Neural crest cell (in vitro differentiated cells): ENCODE measurements at regions not wholly inside any gene's neighbourhood (a gene's known extent, or its start where the extent isn't known, plus 50 kb on each side); places are given as distances from the start of the nearest gene placed in this dataset.

Experiments used
- DNase-seq: peaks from one replicate; pipeline ENCODE4 v3.0.0; 2021; ENCODE audit warnings: low read depth, mixed read lengths, low spot score
- H3K27ac Mint-ChIP-seq: one replicate; pipeline ENCODE4 v1.8.0; 2021; ENCODE audit warnings: mild to moderate bottlenecking, mixed read lengths; ENCODE audit not compliant: unreplicated experiment
- H3K27me3 Mint-ChIP-seq: 2 replicates; pipeline ENCODE4 v1.8.0; 2021; ENCODE audit warnings: low read depth, mild to moderate bottlenecking, mixed read lengths
- H3K36me3 Mint-ChIP-seq: 2 replicates; pipeline ENCODE4 v1.8.0; 2021; ENCODE audit warnings: low read depth, mild to moderate bottlenecking, mixed read lengths
- H3K4me1 Mint-ChIP-seq: 2 replicates; pipeline ENCODE4 v1.8.0; 2021; ENCODE audit warnings: mixed read lengths
- H3K4me3 Mint-ChIP-seq: one replicate; pipeline ENCODE4 v1.8.0; 2021; ENCODE audit warnings: mild to moderate bottlenecking, mixed read lengths
- H3K9me3 Mint-ChIP-seq: 2 replicates; pipeline ENCODE4 v1.8.0; 2021; ENCODE audit warnings: mixed read lengths
- TF ChIP-seq, protein P1 (sequence below): fragments of 200-600 bp; sonication (generic); conservative IDR thresholded peaks from 2 replicates; pipeline ENCODE4 v1.5.0; 2021; ENCODE audit warnings: antibody characterized with exemption, mild to moderate bottlenecking

DNA sequence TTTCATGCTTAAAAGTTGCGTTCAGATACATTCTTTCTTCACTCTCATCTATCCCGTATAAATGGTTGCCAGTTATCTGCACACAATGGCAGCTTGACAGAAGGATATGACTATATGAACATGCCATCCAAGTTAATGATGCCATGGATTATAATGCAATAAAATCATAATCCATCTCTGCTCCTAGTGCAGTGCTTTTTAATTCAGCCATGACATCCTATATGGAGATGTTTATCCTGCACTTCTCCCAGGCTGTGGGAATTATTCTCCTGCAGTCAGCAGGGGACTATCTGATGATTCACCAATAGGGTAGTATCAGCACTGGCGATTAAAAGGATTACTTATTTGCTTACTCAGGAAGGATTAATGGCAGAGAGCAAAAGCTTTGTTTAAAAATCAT is 273.8 kb downstream of the SAMD5 start:
- Mint-ChIP-seq H3K27me3 (no peaks in the 10 kb centered on the region), H3K4me3 (no peak overlapping the region), H3K4me1 (peaks cover 7% of the 10 kb centered on the region), H3K36me3 (no peaks in the 10 kb centered on the region), H3K9me3 (no peaks in the 10 kb centered on the region), H3K27ac (no peak overlapping the region)
- TF ChIP-seq, protein P1, sequence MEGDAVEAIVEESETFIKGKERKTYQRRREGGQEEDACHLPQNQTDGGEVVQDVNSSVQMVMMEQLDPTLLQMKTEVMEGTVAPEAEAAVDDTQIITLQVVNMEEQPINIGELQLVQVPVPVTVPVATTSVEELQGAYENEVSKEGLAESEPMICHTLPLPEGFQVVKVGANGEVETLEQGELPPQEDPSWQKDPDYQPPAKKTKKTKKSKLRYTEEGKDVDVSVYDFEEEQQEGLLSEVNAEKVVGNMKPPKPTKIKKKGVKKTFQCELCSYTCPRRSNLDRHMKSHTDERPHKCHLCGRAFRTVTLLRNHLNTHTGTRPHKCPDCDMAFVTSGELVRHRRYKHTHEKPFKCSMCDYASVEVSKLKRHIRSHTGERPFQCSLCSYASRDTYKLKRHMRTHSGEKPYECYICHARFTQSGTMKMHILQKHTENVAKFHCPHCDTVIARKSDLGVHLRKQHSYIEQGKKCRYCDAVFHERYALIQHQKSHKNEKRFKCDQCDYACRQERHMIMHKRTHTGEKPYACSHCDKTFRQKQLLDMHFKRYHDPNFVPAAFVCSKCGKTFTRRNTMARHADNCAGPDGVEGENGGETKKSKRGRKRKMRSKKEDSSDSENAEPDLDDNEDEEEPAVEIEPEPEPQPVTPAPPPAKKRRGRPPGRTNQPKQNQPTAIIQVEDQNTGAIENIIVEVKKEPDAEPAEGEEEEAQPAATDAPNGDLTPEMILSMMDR: no peak
- no peak for DNase-seq

GRCh38 chr6:147784371-147784770 is 275.9 kb downstream of the SAMD5 start:
- H3K4me1 Mint-ChIP-seq: peaks cover 7% of the 10 kb centered on the region
- H3K27me3 Mint-ChIP-seq: no peaks in the 10 kb centered on the region
- TF ChIP-seq, protein P1: no peak
- H3K27ac Mint-ChIP-seq: no peak overlapping the region
- no peaks in the 10 kb centered on the region for H3K36me3 Mint-ChIP-seq
- H3K4me3 Mint-ChIP-seq: no peak overlapping the region
- no peaks in the 10 kb centered on the region for H3K9me3 Mint-ChIP-seq
- DNase-seq: no peak

GRCh38 chr6:147787417-147787816 is 278.9 kb downstream of the SAMD5 start:
- Mint-ChIP-seq H3K36me3 (peaks cover 2% of the 10 kb centered on the region), H3K9me3 (peaks cover 7% of the 10 kb centered on the region), H3K27ac (no peak overlapping the region), H3K27me3 (no peaks in the 10 kb centered on the region), H3K4me1 (peaks cover under 1% of the 10 kb centered on the region), H3K4me3 (no peak overlapping the region)
- no peak for DNase-seq
- TF ChIP-seq, protein P1: peak; percentile 22

DNA sequence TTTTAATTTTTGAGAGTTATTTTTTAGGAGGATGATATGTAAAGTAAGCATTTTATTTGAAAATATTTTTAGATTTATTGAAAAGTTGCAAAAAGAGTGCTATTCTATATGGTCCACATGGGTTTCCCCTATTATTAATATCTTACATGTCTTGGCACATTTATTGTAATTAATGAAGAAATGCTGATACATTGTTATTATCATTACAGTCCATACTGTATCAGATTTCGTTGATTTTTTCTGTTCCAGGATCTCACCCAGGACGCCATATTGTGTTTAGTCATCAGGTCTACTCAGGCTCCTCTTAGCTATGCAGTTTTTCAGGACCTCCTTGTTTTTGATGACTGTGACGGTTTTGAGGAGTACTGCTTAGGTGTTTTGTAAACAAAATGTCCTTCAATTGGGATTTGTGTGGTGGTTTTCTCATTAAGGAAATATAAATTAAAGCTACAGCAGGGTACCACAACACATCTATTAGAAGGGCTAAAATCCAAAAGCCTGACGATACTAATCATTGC is 281.0 kb downstream of the SAMD5 start:
- H3K9me3 Mint-ChIP-seq: peaks cover 7% of the 10 kb centered on the region
- no peaks in the 10 kb centered on the region for H3K27me3 Mint-ChIP-seq
- H3K4me1 Mint-ChIP-seq: no peaks in the 10 kb centered on the region
- peaks cover 2% of the 10 kb centered on the region for H3K36me3 Mint-ChIP-seq
- no peak for DNase-seq
- TF ChIP-seq, protein P1: no peak
- no peak overlapping the region for H3K4me3 Mint-ChIP-seq
- H3K27ac Mint-ChIP-seq: no peak overlapping the region

GRCh38 chr6:147793871-147794643 is 285.6 kb downstream of the SAMD5 start:
- DNase-seq: no peak
- Mint-ChIP-seq H3K27ac (no peak overlapping the region), H3K4me1 (no peaks in the 10 kb centered on the region), H3K27me3 (no peaks in the 10 kb centered on the region), H3K9me3 (peaks cover 7% of the 10 kb centered on the region), H3K4me3 (no peak overlapping the region), H3K36me3 (peaks cover 2% of the 10 kb centered on the region)
- TF ChIP-seq, protein P1: no peak
